HG03521 (cell line): ENCODE measurements at regions not wholly inside any gene's neighbourhood (a gene's known extent, or its start where the extent isn't known, plus 50 kb on each side); places are given as distances from the start of the nearest gene placed in this dataset.
"Not testable (repeated sequence)": the region's sequence is repeated elsewhere in the genome, so short reads cannot be mapped to it uniquely, and the experiment has no call there.

Experiments used
- ATAC-seq: cut with Tn5 transposase; IDR thresholded peaks from one replicate; pipeline ENCODE4 v1.9.1; 2021; ENCODE audit warnings: mild to moderate bottlenecking, moderate library complexity; ENCODE audit not compliant: unreplicated experiment

- ATAC-seq, result no peak
Measured at GRCh38 chr6:105562027-105562426, 159.1 kb upstream of the PREP start.

DNA sequence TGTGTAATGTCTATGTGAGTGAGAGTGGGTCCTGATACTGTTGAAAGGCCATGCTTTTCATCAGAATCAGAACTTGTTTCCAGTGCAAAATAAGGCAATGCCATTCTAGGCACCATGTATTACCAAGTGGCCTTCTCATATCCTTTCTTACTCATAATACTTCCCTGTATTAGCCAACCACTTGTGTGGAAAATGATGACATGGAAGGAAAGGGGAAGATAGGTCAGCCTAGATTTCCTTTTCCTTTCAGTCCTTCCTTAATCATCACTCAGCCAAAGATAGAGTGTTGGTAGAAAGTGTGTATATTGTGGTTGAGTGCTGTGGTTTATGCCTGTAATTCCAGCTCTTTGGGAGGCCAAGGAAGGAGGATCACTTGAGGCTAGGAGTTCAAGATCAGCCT is 158.6 kb upstream of the PREP start:
- ATAC-seq, result no peak

GRCh38 chr6:105560611-105561066 is 157.8 kb upstream of the PREP start:
- peak; percentile 96 for ATAC-seq

GRCh38 chr6:105557291-105557690 is 154.4 kb upstream of the PREP start:
- no peak for ATAC-seq

DNA sequence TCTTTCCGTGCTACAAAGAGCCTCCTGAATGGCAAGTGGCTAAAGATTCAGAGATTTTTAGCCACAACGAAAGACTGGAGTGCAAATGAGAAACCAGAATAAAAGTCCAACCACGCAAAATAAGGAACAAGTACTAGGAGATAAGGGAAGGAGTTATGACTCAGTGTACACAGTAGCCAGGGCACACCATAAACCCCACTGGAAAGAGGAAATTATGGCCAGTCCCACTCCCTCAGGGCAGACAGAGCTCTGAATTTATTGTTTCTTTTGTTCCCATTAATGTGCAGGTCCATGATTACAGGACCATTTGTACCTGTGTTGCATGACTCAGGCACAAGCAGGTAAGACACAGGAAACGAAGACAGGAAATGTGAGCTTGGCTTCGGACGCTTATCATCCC is 150.3 kb upstream of the PREP start:
- no peak for ATAC-seq

DNA sequence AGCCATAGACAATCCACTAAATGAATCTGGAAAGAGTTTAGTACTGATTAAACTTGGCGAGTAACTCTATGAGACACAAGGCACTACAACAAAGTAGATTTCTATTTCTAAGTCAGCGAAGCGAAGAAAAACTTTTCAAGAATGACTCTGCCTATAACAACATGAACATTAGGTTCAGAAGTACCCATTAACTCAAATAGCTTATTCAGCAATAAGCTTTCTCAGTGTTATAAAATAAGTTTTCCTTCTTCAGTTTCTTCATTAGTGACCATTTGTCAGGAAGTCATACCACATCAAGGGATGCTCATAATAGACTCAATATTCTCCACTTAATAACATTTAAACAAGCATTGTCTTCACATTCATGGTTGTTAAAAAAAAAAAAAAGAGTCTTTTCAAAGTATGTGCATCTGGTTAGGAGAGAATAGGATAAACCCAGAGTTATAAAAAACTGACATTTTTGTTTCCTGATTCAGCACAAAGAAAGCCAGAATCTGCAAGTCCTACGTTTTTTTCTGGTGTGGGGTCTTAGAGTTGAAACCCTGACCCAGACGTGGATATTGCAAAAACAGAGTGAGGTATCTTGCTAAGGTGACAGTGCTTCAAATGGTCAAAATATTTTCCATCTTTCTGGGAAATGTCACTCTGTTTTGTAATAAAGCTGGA is 148.2 kb upstream of the PREP start:
- no peak for ATAC-seq

DNA sequence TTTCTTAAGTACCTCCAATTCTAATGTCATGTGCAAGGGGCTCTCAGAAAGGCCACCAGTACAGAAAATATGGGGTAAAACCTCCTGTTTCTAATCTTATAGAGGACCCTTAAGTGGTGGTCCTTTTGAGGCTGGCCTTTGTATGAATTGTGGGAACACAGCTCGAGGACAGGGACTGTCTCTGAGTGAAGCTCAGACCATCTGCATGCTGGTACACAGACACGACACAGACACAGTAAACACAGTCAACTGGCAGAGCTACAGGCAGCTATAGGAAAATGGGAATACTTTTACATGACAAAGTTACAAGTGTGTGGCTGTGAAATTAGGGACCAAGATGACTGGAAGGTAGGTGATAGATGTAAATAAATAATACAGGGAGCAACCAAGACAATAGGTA is 143.9 kb upstream of the PREP start:
- no peak for ATAC-seq

GRCh38 chr6:105545947-105546731 is 143.3 kb upstream of the PREP start:
- no peak for ATAC-seq

DNA sequence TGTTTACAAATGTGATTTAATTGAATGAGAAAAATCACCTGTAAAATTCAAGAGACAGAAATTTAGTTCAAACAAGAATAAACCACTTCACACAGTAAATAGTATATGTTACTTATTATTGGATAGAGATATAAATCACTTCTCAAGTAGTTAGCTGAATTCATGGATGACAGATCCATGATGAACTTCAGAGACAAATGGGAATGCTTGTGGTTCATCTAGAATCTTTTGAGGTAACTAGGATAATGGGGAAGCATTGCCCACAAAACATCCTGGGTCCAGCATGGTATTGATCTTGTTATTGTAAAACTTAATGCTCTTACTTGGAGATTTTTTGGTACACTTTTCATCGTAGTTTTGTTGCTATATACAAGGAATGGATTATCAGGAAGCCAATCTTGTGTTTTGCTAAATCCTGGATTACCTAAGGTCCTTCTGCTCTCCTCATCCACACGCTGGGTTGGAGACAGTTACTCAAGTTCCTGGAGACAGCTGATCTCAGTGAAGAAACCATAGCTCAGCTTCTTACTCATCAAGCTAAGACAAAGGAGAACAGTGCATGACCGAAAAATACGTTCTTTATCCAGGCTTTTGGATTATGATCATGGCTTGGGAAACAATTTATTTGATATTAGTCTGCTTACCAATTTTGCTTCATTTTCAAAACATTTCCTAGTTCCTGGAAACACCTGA is 142.5 kb upstream of the PREP start:
- no peak for ATAC-seq

DNA sequence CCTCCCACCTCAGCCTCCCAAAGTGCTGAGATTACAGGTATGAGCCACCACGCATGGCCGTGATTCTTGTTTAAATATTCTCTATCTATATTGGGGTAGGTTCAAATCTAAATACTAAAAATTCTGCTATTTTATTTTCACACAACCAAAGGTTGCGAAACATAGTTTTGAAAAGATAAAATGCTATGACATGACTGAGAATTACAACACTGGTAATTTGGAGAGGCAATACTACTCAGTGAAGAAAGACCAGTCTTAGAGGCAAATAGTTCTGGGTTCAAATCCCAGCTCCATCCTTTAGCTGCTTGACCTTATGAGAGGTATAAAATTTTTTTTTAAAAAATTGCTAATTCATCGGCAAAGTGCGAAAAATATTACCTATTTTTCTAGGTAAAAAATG is 137.0 kb upstream of the PREP start:
- ATAC-seq, result no peak

DNA sequence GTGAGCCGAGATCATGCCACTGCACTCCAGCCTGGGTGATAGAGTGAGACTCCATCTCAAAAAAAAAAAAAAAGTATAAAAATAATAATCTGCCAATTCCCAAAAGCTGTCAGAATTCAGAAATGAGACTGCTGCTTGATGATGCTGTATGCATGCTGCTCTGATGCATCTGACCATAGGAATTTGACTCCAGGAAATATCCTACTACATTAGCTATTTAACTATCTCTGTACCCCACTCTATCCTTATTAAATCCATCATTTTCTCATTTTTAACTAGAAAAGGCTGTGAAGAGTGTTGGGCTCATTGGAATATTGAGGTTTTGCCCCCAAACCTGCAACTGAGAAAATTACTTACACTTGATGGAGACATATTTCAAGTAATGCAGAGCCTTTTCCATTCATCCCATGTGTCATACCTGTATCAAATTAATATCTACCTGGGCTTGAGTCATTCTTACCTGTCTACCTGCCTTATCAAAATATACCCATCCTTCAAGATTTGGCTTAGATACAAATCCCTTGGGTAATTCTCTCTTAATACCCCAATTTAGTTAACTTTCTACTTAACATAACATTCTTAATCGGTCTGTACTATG is 135.2 kb upstream of the PREP start:
- no peak for ATAC-seq

DNA sequence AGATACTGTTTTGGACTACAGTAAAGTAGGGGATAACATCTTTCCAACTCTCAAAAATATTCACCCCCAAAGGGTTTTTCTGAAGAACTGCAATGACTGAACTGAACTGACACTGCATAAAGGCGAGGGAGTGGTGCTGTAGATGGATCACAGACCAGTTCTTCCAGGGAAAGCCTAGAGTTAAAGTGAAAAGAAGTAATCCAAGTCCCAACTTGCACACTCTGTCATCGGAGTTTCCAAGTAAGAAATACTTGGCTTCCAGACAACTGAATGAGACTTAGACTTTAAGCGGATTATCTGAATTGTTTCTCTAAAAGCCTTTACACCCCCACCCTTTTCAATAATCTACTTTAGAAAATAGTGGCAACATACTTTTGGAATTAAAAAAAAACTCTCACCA is 134.1 kb upstream of the PREP start:
- ATAC-seq, result no peak

DNA sequence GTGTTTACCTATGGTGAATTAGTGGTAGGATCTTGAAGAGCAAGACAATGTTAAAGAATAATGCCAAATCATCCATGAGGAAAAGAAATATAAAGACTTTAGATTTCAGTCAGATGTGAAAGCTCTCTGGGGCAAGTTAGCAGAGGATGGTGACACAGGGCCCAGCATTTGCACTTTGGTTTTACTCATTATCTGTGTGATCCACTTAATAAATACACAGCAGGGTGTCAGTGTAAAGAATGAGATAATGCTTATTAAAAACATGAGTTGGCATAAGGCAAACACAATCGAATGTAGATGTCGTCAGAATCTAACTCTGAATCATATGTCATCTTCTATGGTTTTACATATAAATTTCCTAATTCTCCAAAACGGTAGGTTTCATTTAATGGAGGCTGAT is 130.4 kb upstream of the PREP start:
- no peak for ATAC-seq

- ATAC-seq, result no peak
Measured at GRCh38 chr6:105526225-105526872, 123.5 kb upstream of the PREP start.

GRCh38 chr6:105522626-105523322 is 119.9 kb upstream of the PREP start:
- no peak for ATAC-seq

DNA sequence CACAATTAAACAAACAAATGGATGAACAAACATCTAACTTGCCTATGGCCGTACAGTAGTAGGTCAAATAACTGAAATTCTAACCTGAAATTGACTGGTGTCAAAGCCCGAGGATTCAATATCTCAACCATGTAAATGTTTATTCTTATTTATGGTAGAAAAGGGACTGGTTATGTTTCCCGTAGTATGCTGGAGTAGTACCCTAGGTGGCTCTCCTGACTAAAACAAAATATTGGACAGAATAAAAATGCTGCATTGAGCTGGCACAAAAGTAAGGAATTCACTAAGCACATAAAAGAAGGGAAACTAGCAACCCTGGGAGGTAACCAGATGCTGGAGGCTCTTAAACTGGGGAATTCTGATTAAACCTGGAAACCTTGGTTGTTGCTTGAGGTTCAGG is 117.1 kb upstream of the PREP start:
- ATAC-seq, result no peak

- not testable (repeated sequence) for ATAC-seq
Measured at GRCh38 chr6:105518993-105519392, 116.1 kb upstream of the PREP start.

DNA sequence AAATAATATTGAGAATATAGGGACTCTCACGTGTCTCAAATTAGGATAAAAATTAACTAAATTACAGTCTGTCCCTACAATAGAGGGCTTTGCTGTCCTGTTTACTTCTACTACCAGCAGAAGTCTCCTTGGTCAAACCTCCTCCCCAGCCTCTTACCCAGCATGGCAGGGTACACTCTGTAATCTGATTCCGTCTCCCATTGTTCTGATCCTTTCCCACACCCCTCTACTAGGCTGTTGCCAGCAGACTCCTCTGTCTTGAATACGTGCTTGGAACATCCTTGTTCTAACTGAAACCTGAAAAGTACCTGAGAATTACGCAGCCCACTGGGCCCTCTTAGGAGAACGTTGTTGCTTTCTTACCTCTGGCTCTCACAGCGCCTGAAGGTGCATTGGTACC is 112.2 kb upstream of the PREP start:
- no peak for ATAC-seq

DNA sequence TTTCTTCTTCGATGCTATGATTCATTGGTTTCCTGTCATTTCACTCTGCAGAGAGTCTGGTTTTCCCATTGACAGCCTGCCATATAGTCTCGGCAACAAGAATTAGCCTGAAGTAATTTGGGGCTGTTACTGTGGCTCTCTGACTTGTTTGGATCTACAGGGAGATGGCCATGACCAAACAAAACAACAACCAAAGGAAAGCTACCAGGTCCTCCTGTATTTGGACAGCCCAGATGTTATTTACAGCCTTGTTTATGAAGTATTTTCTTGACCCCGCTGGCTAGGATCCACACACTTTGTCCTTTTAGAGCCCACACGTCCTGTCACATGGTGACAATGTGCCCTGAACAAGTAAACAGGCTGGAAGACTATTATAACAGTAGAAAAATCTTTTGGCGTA is 111.4 kb upstream of the PREP start:
- no peak for ATAC-seq

GRCh38 chr6:105511639-105512038 is 108.8 kb upstream of the PREP start:
- no peak for ATAC-seq
